ENCODE measurements at regions not wholly inside any gene's neighbourhood (a gene's known extent, or its start where the extent isn't known, plus 50 kb on each side); places are given as distances from the start of the nearest gene placed in this dataset.

DNA sequence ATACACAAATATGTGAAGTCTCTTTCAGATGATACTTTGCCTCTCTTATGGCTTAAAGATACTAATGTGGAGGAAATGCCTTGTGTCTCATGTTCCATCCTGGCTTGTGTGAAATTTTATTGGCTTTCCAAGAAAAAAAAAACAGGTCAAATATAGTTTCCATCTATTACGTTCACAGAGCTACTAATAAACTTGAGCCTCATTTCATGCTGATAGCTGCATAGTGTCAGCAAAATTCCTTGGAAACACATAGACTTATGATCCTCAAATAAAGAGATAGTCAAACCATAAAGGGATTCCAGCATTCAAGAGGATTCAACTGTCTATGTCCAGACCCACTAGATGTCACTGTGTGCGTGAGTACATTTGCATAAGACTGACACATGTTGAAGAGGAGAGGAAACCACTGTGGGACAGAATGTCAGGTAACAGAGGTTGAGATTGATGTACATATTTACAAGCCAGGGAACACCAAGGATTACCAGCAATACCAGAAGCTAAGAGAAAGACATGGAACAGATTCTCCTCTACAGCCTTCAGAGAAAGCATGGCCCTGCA lies 266.6 kb downstream of the COL12A1 start:
- TF ChIP-seq CTCF (IDR thresholded peaks at IDR 0.05; ENCODE audit: control insufficient read depth, extremely low read depth, insufficient read depth), result peak; percentile 62
- H3K4me3 ChIP-seq (ENCODE audit: low read depth, low read length), result no peak overlapping the region
- DNase-seq (ENCODE audit: low read depth), result peak; percentile 31

DNA sequence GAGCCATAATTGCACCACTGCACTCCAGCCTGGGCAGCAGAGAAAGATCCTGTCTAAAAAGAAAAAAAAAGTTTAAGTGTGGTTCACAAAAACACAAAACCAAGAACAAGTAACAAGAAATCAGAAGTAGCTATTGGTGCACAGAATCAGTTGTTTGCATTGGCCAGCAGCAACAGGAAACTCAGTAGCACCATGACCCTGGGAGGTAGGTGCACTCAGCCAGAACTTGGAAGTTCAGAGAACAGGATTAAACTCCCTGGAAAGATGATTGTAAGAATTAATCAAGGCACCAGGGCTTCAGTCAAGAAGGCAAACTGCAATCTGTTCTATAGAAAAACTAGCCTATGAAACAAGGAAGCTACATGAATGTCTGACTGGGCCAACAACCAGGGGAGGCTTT lies 267.9 kb downstream of the COL12A1 start:
- DNase-seq (ENCODE audit: low read depth), result no peak
- no peak overlapping the region for H3K4me3 ChIP-seq (ENCODE audit: low read depth, low read length)
- TF ChIP-seq CTCF (IDR thresholded peaks at IDR 0.05; ENCODE audit: control insufficient read depth, extremely low read depth, insufficient read depth), result no peak

DNA sequence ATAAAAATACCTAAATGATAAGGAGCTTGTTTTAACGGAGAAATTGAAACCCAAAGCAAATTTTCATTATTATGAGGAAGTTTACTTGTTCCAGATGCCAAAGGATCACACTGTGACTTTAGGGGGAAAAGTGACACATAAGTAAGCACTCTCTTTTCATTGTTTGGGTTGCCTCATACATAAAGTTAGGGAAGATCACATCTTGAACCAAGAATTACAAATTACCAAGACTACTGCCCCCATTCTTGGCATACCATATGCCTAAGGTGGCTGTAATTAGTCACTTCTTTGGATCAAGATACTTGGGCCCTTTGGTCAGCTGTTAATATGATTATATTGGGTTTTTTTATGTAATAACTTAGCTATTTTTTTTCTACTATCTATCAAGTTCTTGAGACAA lies 269.0 kb downstream of the COL12A1 start:
- H3K4me3 ChIP-seq (ENCODE audit: low read depth, low read length), result no peak overlapping the region
- DNase-seq (ENCODE audit: low read depth), result no peak
- TF ChIP-seq CTCF (IDR thresholded peaks at IDR 0.05; ENCODE audit: control insufficient read depth, extremely low read depth, insufficient read depth), result no peak

DNA sequence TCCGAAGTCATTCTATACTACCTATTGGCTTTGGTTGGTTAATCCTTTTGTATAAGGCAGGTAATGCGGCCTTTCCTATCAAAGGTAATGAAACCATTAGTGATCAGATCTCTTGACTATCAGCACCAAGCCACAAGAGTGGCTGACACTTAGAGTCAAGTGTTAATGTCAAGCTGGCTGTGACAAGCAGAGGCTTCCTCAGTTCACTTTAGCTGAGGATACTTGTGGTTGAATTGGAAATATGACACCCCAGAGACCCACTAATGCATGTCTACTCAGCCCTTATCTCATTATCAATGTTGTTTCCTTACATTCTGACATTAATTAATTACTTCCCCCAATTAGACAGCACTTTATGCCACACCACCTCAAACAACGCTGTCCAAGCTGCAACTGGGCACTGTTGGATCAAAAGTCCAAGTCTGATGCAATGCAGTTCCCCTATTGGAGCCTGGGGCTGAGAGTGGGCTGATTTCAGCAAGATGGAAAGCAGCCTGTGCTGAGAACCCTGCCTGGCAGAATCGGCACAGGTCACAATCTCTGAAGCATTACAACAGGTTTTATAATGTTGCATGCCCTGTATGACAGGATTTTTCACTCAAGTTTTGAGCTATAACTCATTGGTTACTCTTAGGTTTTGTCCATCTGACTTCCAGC lies 273.5 kb downstream of the COL12A1 start:
- no peak overlapping the region for H3K4me3 ChIP-seq (ENCODE audit: low read depth, low read length)
- no peak for TF ChIP-seq CTCF (IDR thresholded peaks at IDR 0.05; ENCODE audit: control insufficient read depth, extremely low read depth, insufficient read depth)
- peak; percentile 7 for DNase-seq (ENCODE audit: low read depth)

GRCh38 chr6:74931558-74931957 lies 274.3 kb downstream of the COL12A1 start:
- H3K4me3 ChIP-seq (ENCODE audit: low read depth, low read length), result no peak overlapping the region
- no peak for TF ChIP-seq CTCF (IDR thresholded peaks at IDR 0.05; ENCODE audit: control insufficient read depth, extremely low read depth, insufficient read depth)

DNA sequence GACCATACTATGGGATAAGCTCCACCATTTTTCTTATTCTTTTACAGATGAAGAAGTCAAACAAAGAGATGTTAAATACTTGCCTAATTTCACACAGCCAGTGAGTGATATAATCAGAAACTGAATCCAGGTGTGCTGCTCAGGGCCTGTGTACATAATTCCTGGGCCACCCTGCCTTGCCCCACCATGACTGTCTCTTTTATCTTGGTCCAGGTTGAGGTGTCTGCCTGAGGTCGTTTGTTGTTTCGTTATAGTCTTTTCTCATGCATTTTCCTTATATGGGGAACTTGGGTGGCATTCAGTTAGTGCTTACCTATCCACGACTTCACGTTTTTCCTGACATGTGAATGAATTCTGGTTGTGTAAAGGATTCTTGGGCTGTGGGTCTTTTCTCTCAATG lies 277.6 kb downstream of the COL12A1 start:
- H3K4me3 ChIP-seq (ENCODE audit: low read depth, low read length), result no peak overlapping the region
- no peak for DNase-seq (ENCODE audit: low read depth)
- TF ChIP-seq CTCF (IDR thresholded peaks at IDR 0.05; ENCODE audit: control insufficient read depth, extremely low read depth, insufficient read depth), result no peak

More at GRCh38 chr6:74931558-74931957, 274.3 kb downstream of the COL12A1 start:
- no peak for DNase-seq (ENCODE audit: low read depth)

- no peak for DNase-seq (ENCODE audit: low read depth)
- H3K4me3 ChIP-seq (ENCODE audit: low read depth, low read length), result no peak overlapping the region
- no peak for TF ChIP-seq CTCF (IDR thresholded peaks at IDR 0.05; ENCODE audit: control insufficient read depth, extremely low read depth, insufficient read depth)
Observed at GRCh38 chr6:74927299-74927698, 278.6 kb downstream of the COL12A1 start.
